GM12891 (cell line): ENCODE measurements at regions not wholly inside any gene's neighbourhood (a gene's known extent, or its start where the extent isn't known, plus 50 kb on each side); places are given as distances from the start of the nearest gene placed in this dataset.

Source experiments
- PAX5 ChIP-seq: IDR thresholded peaks from 2 replicates; pipeline ENCODE4 v1.6.1; 2011; ENCODE audit warnings: low read length, moderate library complexity, mild to moderate bottlenecking; ENCODE audit not compliant: insufficient read depth, severe bottlenecking
- POLR2A ChIP-seq: IDR thresholded peaks from 2 replicates; pipeline ENCODE4 v1.6.1; 2011; ENCODE audit warnings: low read depth, low read length, control low read depth
- POLR2AphosphoS5 ChIP-seq: IDR thresholded peaks from 2 replicates; pipeline ENCODE4 v1.6.1; 2011; ENCODE audit warnings: low read depth, low read length, control low read depth
- POU2F2 ChIP-seq: IDR thresholded peaks from 2 replicates; pipeline ENCODE4 v1.6.1; 2011; ENCODE audit warnings: low read depth, mild to moderate bottlenecking, control low read depth, low read length, moderate library complexity
- SPI1 ChIP-seq: IDR thresholded peaks from 2 replicates; pipeline ENCODE4 v1.6.1; 2011; ENCODE audit warnings: low read depth, low read length, control low read depth
- TAF1 ChIP-seq: IDR thresholded peaks from 2 replicates; pipeline ENCODE4 v1.6.1; 2011; ENCODE audit warnings: low read depth, low read length, control low read depth

GRCh38 chr16:25501530-25502255 is 190.1 kb upstream of the HS3ST4 start:
- TF ChIP-seq POLR2A (no peak), POU2F2 (no peak), SPI1 (no peak), TAF1 (no peak), POLR2AphosphoS5 (no peak), PAX5 (no peak)
